HG02973 (cell line): ENCODE measurements at regions not wholly inside any gene's neighbourhood (a gene's known extent, or its start where the extent isn't known, plus 50 kb on each side); places are given as distances from the start of the nearest gene placed in this dataset.

ENCODE experiments used
- ATAC-seq: cut with Tn5 transposase; IDR thresholded peaks from one replicate; pipeline ENCODE4 v1.9.1; 2021; ENCODE audit warnings: moderate library complexity; ENCODE audit not compliant: unreplicated experiment

GRCh38 chr2:180662941-180663471 is 317.4 kb upstream of the UBE2E3 start:
- no peak for ATAC-seq

GRCh38 chr2:180662521-180662920 is 317.9 kb upstream of the UBE2E3 start:
- ATAC-seq, result no peak

DNA sequence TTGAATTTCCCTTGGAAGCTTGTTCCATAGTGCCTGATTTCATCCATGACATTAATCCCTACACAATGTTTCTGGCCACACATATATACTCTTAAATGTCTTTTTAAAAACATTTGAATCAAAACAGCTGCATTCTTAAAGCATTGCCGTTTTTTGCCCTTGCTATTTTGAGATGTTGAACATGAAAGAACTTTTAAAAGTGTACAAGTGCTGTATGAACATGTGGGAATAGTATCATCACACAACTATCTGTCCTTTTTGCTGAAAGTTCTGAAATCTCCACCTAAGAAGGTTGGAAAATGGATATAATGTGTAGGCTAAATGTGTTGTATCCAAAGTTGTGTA is 318.7 kb upstream of the UBE2E3 start:
- no peak for ATAC-seq

GRCh38 chr2:180660881-180661685 is 319.3 kb upstream of the UBE2E3 start:
- ATAC-seq, result no peak

DNA sequence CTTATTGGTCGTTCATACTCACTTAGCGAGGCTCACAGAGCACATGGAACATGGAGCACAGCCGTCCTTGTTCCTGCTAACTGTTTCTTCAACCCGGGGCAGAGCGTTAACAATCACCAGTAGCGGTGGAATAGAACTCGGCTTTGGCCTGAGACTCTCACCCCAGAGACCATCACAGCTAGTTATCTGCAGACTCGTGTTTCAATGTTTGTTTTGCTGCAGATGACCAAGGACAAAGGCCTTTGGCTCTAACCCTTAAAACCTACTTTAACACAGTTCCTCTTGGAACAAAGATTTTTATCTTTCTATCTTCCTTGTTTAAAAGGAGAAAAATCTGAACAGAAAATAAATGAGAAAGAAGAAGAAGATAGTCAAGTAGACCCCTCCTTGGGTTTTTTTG is 320.2 kb upstream of the UBE2E3 start:
- no peak for ATAC-seq

DNA sequence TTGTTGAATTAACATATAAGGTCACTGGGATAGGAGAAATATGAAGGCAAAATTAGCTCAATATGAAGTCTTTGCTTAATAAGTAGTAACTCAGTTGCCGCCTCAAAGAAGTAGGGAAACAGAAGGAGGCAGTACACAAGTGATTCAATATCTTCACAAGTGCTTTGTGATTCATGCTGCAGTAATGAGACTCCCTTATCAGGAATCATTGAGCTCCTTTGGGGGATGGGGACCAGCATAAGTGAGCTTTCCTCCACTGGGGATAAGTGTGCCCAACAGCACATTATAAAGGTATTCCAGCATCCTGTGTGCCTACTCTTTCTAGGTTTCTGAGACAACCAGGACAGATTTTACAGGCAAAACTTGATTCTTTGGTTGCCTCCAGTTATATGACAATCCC is 323.4 kb upstream of the UBE2E3 start:
- ATAC-seq, result no peak

DNA sequence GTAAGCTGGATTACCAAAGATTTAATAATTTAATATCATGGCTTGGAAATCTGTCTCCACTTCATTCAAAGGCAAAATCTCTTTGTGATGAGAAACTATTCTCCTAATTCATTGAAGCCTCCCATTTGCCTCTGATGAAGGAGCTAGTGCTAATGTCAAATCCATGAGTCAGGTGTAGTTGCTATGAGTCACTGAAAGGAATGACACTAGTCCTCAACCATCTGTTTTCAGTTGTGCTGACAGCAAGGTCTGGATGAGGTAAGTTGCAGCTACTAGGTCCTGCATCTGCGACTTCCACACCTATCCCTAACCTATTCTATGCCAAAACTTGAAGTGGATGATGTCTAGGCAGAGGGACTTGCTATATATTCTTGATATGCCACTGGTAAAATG is 324.0 kb upstream of the UBE2E3 start:
- no peak for ATAC-seq

- no peak for ATAC-seq
These were observed 324.5 kb upstream of the UBE2E3 start for GRCh38 chr2:180655842-180656454.

DNA sequence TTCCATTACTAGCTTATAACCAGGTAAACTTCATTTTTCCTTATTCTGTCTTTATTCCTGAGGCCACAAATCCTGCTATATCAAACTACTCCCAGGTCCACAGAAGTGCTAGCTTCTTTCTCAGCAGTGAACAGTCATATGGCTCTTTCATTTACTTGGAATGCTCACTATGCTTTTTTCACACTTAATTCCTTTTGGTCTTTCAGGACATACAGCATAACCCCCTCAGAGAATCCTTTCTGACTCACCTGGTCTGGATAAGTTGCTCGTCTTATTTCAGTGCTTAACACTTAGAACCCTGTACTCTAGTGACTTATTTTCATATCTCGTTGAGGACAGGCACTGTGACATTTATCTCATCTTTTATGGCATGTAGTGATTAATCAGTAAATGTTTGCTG is 325.0 kb upstream of the UBE2E3 start:
- ATAC-seq, result no peak

- ATAC-seq, result no peak
These were observed 326.9 kb upstream of the UBE2E3 start for GRCh38 chr2:180653481-180653880.

DNA sequence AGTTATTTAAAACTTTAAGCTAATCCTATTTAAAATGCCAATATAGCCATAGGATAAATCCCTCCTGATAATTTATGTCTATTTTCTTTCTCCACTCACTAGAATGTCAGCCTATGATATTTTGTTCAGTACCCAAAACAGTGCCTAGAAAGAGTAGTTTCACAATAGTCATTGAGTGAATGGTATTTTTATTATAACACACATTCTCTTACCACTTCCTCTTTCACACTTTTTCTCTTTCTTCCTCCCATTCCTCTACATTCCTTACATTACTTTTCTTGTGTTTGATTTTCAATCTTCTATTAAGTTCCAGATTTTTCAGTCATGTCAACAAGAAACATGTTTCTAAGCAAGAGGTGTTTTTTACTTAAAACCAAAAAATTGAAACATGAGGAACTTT is 327.6 kb upstream of the UBE2E3 start:
- no peak for ATAC-seq

DNA sequence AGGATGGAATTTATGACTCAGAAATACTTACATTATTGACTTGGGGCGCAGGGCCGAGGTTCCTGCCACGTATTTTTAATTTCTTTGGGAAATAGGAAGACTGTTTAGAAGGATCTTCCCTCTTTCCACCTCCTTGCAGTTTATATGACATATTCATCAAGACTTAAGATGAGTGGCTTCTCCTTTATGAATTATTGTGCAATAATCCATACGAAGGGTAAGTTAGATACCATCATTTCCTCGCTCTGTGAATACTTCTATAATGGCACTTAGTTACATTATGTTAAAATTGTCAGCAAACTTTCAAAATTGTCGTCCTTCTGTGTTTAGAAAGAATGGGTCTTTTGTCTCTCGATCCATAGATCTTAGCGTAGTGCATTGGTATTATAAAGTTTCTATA is 328.8 kb upstream of the UBE2E3 start:
- no peak for ATAC-seq

GRCh38 chr2:180647621-180648020 is 332.8 kb upstream of the UBE2E3 start:
- ATAC-seq, result no peak

DNA sequence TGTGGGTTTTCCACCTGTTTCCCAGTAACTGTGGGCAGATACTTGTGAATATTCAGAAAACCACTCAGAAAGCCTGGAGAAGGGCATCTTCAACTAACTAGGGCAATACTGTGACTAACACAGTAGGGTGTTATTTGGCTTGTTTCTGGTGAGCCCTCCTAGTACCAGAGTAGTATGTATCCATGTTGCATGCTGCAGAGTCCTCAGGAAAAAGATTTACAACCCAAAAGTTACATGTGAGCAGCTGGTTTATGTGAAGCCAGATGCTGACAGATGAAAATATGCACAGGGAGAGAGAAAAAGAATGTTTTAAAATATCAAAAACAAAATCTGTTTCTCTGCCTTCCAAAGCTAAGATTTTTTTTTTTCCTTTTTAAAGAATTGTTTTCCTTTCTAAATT is 333.2 kb upstream of the UBE2E3 start:
- ATAC-seq, result no peak

- no peak for ATAC-seq
These were observed 333.6 kb upstream of the UBE2E3 start for GRCh38 chr2:180646756-180647155.

GRCh38 chr2:180644709-180645108 is 335.7 kb upstream of the UBE2E3 start:
- no peak for ATAC-seq

GRCh38 chr2:180630756-180631155 is 349.6 kb upstream of the UBE2E3 start:
- ATAC-seq, result no peak

- no peak for ATAC-seq
These were observed 355.2 kb upstream of the UBE2E3 start for GRCh38 chr2:180625006-180625844.

- no peak for ATAC-seq
These were observed 358.2 kb upstream of the UBE2E3 start for GRCh38 chr2:180621941-180622918.

GRCh38 chr2:180621366-180621765 is 359.0 kb upstream of the UBE2E3 start:
- no peak for ATAC-seq
